ENCODE measurements at regions not wholly inside any gene's neighbourhood (a gene's known extent, or its start where the extent isn't known, plus 50 kb on each side); places are given as distances from the start of the nearest gene placed in this dataset.

DNA sequence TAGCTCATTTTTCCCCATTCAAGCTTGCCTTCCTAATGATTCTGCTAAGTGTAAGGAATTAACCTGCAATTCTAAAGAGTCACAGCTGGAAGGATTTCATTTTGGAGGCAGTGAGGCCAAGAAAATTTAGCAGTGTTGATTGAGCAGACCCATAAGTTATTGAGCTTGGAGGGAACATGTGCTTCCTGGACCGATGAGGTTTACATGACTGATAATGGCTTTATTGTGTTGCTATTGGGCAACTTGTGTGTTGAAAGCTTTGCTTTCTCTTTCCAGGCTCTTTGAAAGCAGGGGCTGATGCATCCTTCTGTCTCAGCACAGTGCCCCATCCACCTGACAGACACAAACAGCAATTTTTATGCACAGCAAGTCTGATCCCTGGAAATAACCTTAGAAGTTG is 398.9 kb upstream of the PCSK5 start:
- Histone ChIP-seq H3K4me1 (ENCODE audit: control insufficient read depth, insufficient read depth, low read length) (no peaks in the 10 kb centered on the region), H3K9me3 (ENCODE audit: control insufficient read depth, insufficient read depth, low read depth, low read length) (no peaks in the 10 kb centered on the region), H3K27ac (ENCODE audit: extremely low read depth, low read depth, low read length) (no peak overlapping the region), H3K4me3 (ENCODE audit: low read depth, low read length) (no peak overlapping the region), H3K36me3 (ENCODE audit: control insufficient read depth in 2 of 2, insufficient read depth in 1 of 2, low read length in 2 of 2) (no peaks in the 10 kb centered on the region)
- ChIA-PET POLR2A (no interaction called here), CTCF (interaction anchor here (0.6 to 1.1 kb wide), 4 partner anchors 364 to 724 kb away, joined by 3 to 4 read pairs (median 4); no protein-coding TSS in a partner anchor)
- TF ChIP-seq ZNF626 (tag by site-specific recombination; IDR thresholded peaks at IDR 0.05) (no peak), IKZF3 (tag by site-specific recombination; IDR thresholded peaks at IDR 0.05) (no peak), ZNF658 (tag by site-specific recombination; IDR thresholded peaks at IDR 0.05) (no peak), ZFP37 (tag by site-specific recombination; IDR thresholded peaks at IDR 0.05) (no peak), MYNN (tag by site-specific recombination; IDR thresholded peaks at IDR 0.05; ENCODE audit: borderline replicate concordance) (no peak), ZNF184 (tag by site-specific recombination; IDR thresholded peaks at IDR 0.05) (no peak), SALL2 (tag by site-specific recombination; IDR thresholded peaks at IDR 0.05; ENCODE audit: borderline replicate concordance) (no peak), ZNF391 (tag by site-specific recombination; IDR thresholded peaks at IDR 0.05; ENCODE audit: borderline replicate concordance, low read depth) (no peak), ZNF175 (tag by site-specific recombination; IDR thresholded peaks at IDR 0.05) (no peak)
- TF ChIP-seq, protein P1, sequence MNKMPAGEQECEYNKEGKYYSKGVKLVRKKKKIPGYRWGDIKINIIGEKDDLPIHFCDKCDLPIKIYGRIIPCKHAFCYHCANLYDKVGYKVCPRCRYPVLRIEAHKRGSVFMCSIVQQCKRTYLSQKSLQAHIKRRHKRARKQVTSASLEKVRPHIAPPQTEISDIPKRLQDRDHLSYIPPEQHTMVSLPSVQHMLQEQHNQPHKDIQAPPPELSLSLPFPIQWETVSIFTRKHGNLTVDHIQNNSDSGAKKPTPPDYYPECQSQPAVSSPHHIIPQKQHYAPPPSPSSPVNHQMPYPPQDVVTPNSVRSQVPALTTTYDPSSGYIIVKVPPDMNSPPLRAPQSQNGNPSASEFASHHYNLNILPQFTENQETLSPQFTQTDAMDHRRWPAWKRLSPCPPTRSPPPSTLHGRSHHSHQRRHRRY (tag by site-specific recombination; IDR thresholded peaks at IDR 0.05): no peak

GRCh38 chr9:75499812-75500211 is 390.7 kb upstream of the PCSK5 start:
- CTCF ChIA-PET: no interaction called here
- POLR2A ChIA-PET: no interaction called here
- Histone ChIP-seq H3K4me3 (ENCODE audit: low read depth, low read length) (no peak overlapping the region), H3K4me1 (ENCODE audit: control insufficient read depth, insufficient read depth, low read length) (no peaks in the 10 kb centered on the region), H3K27ac (ENCODE audit: extremely low read depth, low read depth, low read length) (no peak overlapping the region), H3K9me3 (ENCODE audit: control insufficient read depth, insufficient read depth, low read depth, low read length) (no peaks in the 10 kb centered on the region), H3K36me3 (ENCODE audit: control insufficient read depth in 2 of 2, insufficient read depth in 1 of 2, low read length in 2 of 2) (no peaks in the 10 kb centered on the region)
- TF ChIP-seq, protein P2, sequence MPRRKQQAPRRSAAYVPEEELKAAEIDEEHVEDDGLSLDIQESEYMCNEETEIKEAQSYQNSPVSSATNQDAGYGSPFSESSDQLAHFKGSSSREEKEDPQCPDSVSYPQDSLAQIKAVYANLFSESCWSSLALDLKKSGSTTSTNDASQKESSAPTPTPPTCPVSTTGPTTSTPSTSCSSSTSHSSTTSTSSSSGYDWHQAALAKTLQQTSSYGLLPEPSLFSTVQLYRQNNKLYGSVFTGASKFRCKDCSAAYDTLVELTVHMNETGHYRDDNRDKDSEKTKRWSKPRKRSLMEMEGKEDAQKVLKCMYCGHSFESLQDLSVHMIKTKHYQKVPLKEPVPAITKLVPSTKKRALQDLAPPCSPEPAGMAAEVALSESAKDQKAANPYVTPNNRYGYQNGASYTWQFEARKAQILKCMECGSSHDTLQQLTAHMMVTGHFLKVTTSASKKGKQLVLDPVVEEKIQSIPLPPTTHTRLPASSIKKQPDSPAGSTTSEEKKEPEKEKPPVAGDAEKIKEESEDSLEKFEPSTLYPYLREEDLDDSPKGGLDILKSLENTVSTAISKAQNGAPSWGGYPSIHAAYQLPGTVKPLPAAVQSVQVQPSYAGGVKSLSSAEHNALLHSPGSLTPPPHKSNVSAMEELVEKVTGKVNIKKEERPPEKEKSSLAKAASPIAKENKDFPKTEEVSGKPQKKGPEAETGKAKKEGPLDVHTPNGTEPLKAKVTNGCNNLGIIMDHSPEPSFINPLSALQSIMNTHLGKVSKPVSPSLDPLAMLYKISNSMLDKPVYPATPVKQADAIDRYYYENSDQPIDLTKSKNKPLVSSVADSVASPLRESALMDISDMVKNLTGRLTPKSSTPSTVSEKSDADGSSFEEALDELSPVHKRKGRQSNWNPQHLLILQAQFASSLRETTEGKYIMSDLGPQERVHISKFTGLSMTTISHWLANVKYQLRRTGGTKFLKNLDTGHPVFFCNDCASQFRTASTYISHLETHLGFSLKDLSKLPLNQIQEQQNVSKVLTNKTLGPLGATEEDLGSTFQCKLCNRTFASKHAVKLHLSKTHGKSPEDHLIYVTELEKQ (tag by site-specific recombination; IDR thresholded peaks at IDR 0.05; ENCODE audit: borderline replicate concordance): no peak
- TF ChIP-seq ZNF776 (tag by site-specific recombination; IDR thresholded peaks at IDR 0.05; ENCODE audit: borderline replicate concordance): no peak
- no peak for TF ChIP-seq ZNF639 (tag by site-specific recombination; IDR thresholded peaks at IDR 0.05)
- no peak for TF ChIP-seq ZNF747 (tag by site-specific recombination; IDR thresholded peaks at IDR 0.05)
- no peak for TF ChIP-seq ZNF239 (tag by site-specific recombination; IDR thresholded peaks at IDR 0.05)
- TF ChIP-seq ZNF518A (tag by site-specific recombination; conservative IDR thresholded peaks at IDR 0.05; ENCODE audit: low read depth): no peak
- TF ChIP-seq ZBTB26 (tag by site-specific recombination; optimal IDR thresholded peaks at IDR 0.05): no peak
- no peak for TF ChIP-seq ZBTB21 (tag by site-specific recombination; IDR thresholded peaks at IDR 0.05)
- TF ChIP-seq ZFHX2 (tag by site-specific recombination; conservative IDR thresholded peaks at IDR 0.05): no peak
- TF ChIP-seq ZNF366 (tag by site-specific recombination; conservative IDR thresholded peaks at IDR 0.05): no peak
- TF ChIP-seq, protein P3, sequence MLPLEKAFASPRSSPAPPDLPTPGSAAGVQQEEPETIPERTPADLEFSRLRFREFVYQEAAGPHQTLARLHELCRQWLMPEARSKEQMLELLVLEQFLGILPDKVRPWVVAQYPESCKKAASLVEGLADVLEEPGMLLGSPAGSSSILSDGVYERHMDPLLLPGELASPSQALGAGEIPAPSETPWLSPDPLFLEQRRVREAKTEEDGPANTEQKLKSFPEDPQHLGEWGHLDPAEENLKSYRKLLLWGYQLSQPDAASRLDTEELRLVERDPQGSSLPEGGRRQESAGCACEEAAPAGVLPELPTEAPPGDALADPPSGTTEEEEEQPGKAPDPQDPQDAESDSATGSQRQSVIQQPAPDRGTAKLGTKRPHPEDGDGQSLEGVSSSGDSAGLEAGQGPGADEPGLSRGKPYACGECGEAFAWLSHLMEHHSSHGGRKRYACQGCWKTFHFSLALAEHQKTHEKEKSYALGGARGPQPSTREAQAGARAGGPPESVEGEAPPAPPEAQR (tag by site-specific recombination; IDR thresholded peaks at IDR 0.05): no peak
- no peak for TF ChIP-seq ZNF610 (tag by site-specific recombination; IDR thresholded peaks at IDR 0.05; ENCODE audit: borderline replicate concordance)

Measured in HEK293 (cell line).